GM19025 (cell line): ENCODE measurements at regions not wholly inside any gene's neighbourhood (a gene's known extent, or its start where the extent isn't known, plus 50 kb on each side); places are given as distances from the start of the nearest gene placed in this dataset.
"Not testable (repeated sequence)": the region's sequence is repeated elsewhere in the genome, so short reads cannot be mapped to it uniquely, and the experiment has no call there.

Source experiments
- ATAC-seq: cut with Tn5 transposase; IDR thresholded peaks from one replicate; pipeline ENCODE4 v1.9.1; 2021; ENCODE audit warnings: mild to moderate bottlenecking, low read depth, moderate library complexity; ENCODE audit not compliant: unreplicated experiment

GRCh38 chr2:8592736-8593135, 89.1 kb upstream of the ID2 start:
- ATAC-seq: no peak

GRCh38 chr2:8593243-8593642, 88.6 kb upstream of the ID2 start:
- no peak for ATAC-seq

DNA sequence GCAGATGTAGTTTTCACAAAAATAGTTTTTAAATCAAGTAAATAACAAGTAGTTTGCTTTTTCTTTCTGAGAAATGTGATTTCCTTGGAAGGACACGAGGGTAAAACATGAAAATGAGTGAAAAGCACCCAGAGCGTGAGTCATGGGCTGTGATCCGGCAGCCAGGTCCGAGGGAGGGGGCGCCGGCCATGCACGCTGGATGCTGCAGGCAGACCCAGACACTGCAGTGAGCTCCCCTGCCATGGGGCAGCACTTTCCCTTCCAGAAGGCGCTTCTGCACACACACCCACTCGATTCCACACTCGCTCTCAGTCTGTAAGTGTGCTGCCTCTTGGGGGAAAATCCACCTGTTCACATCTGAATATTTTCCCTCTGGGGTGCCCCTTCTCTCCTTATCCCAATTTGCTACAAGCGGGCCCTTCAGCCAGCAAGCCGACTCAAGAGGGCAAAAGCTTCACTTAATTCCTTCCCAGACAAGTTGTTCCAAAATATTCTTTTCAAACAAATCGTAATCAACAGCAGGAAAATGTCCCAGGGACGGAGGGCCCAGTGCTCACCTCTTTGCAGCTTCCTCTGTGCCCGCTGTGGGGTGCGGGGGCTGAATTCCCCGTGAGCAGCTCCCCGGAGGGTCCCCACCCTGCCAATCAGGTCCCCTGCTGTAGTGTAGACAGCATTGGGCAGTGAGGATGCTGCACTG, 87.0 kb upstream of the ID2 start:
- ATAC-seq: no peak

- no peak for ATAC-seq
Measured at GRCh38 chr2:8595428-8595805, 86.4 kb upstream of the ID2 start.

DNA sequence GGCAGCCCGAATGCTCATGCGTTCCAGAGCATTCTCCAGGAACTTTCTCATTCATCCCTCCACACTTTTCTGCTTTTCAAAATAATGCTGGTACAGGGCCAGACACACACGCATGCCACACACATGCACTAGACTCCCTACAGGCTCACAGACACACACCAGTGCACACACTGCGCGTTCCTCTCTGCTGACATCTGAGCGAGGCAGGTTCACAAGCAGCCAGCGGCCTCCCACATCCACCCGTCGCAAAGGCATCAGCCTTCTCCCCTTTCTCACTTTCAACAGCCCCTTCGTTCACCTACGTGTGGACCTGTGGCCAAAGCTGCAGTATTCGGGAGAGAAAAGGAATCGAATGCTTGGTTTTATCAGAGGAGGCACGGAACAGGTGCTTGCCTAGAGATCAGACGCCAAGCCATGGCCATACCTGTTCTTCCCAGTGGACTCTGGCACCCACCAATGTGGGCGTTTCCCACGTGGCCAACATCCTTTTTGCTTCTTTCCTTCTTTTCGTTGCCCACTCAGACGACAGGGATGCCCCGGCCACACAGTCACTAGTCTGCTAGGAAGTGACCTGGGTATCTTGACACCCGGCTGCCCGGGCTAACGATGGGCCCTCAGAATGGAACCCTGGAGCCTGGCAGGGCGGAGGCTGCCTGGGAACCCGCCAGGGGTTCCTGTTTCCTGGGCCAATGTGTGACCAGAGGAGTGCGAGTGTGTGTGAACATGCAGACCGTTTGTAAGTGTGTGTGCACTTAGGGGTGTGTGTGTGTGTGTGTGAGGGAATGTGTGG, 85.8 kb upstream of the ID2 start:
- no peak for ATAC-seq

DNA sequence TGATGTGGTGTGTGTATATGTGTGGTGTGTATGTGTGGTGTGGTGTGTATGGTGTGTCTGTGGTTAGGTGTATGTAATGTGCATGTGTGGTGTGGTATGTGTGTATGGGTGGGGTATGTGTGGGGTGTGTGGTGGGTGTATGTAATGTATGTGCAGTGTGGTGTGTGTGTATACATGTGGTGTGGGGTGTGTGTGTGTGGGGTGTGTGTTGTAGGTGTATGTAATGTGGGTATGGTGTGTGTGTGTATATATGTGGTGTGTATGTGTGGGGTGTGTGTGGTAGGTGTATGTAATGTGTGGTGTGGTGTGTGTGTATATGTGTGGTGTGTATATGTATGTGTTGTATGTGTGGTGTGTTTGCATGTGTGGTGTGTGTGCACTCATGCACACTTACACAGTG, 84.8 kb upstream of the ID2 start:
- no peak for ATAC-seq

DNA sequence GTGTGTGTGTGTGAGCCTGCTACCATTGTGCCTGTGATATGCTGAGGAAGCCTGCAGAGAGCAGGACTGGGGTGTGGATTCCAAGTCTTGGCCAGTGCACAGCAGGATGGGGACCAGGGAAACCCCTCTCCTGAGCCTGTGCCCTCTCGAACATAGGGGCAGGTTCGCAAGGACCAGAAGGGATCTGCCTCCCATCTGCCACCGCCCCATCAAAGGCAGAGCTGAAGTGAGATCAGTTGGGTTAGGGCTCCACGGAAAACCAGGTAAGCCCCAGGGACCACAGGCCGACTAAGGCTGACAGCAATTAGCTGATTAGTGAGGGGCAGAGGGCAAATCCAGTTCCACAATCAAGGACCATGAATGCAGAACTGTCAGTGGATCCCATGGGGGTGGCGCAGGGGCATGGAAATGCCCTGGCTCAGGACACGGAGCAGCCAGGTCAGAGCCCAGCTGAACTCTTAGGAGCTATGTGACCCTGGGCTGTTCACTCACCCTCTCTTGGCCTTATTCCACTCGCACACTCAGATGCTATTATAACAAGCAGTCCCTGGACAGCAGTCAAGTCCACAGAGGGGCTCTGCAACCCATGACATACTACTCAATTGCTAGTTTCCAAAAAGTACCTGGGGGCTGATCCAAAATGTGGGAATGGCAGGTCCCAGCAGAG, 84.2 kb upstream of the ID2 start:
- ATAC-seq: no peak

- no peak for ATAC-seq
Measured at GRCh38 chr2:8598295-8599165, 83.3 kb upstream of the ID2 start.

DNA sequence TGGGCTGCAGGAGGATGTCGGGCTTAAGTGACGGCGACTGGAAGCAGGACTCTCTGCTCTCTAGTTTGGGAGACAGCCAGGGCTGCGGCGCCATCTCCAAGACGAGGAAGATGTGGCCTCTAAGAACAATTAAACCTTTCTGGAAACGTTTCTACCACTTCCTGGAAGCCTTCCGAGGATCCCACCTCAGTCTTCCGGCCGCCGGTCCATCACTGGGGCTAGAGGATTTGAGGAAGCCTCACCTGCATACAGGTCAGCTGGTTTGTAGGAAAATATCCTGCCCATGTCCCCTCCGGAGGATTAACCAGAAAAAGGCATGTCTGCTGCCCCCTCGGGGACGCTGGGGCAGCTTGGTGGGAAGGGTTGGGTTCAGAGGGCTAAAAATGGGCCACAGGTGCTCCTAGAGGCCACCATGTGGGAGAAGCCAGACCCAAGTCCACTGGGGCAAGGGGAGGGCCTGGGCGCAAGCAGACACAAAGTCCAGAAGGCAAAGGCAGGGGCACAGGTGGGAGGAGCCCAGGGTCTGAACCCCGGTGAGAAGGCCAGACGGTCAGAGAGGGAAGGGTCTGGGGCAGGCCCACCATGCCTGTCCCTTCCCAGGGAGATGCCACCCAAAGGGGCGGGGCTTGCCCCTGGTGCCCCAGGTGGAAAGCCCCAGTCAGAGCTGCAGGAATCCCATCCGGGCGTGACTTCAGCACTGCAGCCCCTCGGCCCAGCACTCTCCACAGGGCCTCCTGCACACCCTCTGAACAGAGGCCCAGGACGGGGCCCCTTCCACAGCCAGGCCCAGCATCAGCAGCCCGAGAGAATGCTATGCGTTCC, 82.2 kb upstream of the ID2 start:
- no peak for ATAC-seq

DNA sequence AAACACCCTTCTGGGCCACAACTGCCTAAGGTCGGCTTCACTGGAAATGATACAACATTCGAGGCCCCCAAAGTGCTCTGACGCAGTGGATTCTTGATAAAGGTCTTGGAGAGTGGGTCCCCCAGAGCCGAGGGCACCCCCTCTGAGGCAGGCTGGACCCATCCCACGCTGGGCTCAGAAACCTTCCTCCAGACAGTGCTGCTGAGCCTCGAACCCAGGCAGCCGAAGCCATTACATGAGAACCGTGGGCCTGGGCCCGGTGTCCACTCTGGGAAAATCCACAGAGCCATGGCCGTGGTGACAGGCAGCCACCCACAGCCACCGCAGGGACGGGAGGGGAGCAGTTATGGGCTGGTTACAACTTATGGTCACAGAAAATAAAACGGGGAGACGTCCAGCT, 81.4 kb upstream of the ID2 start:
- ATAC-seq: no peak

DNA sequence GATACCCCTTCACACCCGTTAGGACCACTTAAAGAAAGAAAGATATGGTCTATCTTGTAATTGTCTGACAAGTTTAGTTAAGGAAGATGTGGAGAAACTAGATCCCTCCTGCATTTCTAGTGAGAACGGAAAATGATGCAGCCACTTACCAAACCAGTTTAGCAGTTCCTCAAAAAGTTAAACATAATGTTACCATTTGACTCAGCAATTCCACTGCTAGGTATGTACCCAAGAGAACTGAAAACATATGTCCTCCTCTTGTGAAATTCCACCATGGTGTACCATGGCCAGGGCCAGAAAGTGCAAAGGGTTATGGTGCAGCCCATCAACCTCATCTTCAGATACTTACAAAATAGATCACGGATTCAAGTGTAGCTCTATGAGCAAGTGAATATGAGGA, 79.0 kb upstream of the ID2 start:
- no peak for ATAC-seq

DNA sequence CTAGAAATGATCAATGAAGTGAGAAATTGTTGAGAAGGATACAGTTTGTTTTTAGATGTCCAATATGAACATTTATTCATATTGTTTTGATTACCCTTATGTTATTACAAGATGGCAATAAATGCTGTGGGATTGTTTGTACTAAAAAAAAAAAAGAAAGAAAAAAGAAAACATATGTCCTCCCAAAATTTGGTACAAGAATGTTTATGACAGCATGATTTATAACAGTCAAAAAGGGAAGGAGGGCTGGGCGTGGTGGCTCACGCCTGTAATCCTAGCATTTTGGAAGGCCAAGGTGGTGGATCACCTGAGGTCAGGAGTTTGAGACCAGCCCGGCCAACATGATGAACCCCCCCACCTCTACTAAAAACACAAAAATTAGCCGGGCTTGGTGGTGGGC, 78.5 kb upstream of the ID2 start:
- ATAC-seq: not testable (repeated sequence)

DNA sequence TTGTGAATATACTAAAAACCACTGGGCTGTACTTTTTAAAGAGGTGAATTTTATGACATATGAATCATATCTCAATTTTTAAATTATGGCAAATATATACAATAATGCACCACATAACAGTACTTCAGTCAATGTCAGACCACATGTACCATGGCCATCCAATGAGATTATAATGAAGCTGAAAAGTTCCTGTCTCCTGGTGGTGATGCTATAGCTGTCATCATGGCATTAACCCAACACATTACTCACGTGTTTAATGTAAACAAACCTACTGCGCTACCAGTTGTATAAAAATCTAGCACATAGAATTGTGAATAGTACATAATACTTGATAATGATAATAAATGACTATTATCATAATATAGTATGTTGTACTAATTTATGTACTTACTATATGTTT, 77.6 kb upstream of the ID2 start:
- ATAC-seq: no peak

DNA sequence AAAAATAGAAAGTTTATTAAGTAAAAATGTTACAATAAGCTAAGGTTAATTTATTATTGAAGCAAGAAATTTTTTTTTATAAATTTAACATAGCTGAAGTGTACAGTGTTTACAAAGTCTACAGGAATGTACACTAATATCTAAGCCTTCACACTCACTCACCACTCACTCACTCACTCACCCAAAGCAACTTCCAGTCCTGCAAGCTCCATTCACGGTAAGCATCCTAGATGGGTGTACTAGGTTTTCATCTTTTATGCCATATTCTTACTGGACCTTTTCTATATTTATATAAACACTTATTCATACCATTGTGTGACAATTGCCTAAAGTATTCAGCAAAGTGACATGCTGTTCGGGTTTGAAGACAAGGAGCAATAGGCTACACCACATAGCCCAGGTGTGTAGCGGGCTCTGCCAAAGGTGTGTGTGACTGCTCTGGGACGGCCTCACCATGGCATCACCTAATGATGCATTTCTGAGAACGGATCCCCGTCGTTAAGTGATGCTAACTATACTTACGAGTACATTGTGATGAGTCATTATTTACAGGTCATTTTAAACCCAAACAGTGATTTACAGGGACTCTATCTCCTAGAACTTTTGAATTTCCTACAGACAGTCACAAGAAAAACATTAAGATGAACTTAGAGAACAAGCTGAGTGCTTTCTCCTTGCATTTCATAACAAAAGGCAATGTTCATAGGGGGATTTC, 76.3 kb upstream of the ID2 start:
- no peak for ATAC-seq

GRCh38 chr2:8606226-8606625, 75.6 kb upstream of the ID2 start:
- ATAC-seq: peak; percentile 95

DNA sequence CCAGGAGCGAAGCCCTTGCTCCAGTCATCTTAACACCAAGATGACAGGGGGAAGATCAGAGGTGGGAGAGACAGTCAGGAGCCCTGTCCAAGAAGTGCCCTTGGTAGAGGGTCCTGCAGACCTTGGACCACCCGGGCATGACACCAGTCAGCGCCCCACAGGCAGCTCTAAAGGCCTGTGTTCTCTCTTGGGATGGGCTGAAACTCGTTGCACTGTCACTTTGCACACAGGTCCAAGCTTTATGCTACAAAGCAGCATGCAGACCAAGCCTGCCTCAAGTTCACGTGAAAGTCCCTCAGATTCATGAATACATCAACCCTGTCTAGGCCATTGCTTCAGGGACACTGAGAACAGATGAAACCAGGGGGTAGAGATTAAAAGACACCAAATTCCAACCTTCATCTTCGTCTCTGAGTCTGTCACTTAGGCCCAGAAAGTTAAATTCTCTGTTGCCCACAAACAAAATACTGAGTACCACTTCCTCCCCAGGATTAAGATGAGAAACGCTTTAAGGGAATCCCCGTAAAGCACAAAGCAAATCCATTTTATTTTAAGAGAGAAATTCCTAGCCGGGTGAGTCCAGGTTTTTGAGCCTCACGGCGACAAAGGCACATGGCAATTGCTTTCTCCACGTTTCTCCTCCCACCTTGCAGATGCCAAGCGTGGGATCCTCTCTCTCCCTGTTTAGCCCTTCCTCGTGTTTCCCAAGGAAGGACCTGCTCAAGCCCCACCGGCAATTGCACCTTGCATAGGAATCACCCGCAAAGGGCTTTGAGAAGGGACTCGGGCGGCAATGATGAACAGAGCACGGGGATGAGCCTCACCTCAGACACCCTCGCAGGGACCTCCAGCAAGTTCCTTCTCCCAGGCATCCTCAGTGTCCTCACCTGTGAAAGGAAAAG, 75.0 kb upstream of the ID2 start:
- ATAC-seq: peak; percentile 11

DNA sequence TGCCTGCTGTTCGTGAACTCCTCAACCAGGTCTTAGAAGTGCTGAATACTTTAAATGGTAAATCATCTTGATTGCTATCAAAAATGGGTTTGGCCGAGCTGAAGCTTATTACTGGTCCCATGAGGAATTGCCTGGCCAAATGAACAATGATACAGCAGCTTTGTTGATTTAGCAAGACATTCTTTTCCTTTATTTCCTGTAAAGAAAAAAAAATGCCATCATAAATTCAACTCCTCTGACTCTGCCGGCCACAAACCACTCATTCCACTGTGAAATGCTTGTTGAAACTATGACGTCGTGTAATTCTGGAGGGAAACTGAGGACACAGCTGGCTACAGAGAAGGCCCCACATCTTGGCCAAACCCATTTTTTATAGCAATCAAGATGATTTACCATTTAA, 74.2 kb upstream of the ID2 start:
- no peak for ATAC-seq

- no peak for ATAC-seq
Measured at GRCh38 chr2:8608411-8608954, 73.4 kb upstream of the ID2 start.
